ENCODE measurements at regions not wholly inside any gene's neighbourhood (a gene's known extent, or its start where the extent isn't known, plus 50 kb on each side); places are given as distances from the start of the nearest gene placed in this dataset.
A peak's percentile ranks its signal among the peaks of the same experiment; 100 is the strongest.

- peak overlapping the region; percentile 48 for H2AFZ ChIP-seq (ENCODE audit: low read depth, low read length, severe bottlenecking)
- H3K9me3 ChIP-seq (ENCODE audit: insufficient read depth, low read length), result no peaks in the 10 kb centered on the region
- TF ChIP-seq CTCF (IDR thresholded peaks at IDR 0.05; ENCODE audit: insufficient read depth, low read length, poor library complexity, severe bottlenecking) (no peak), EZH2phosphoT487 (conservative IDR thresholded peaks at IDR 0.05; ENCODE audit: low read length) (no peak)
- peak overlapping the region; percentile 37 for H3K4me2 ChIP-seq (ENCODE audit: low read depth, low read length, poor library complexity, severe bottlenecking)
- no peak overlapping the region for H3K27ac ChIP-seq (ENCODE audit: low read depth, low read length)
- H4K20me1 ChIP-seq (ENCODE audit: low read depth, low read length), result no peaks in the 10 kb centered on the region
- H3K9ac ChIP-seq (ENCODE audit: low read length), result no peak overlapping the region
- 0 out of 2 replicates have a peak, but pooled peaks cover 8% of the 10 kb centered on the region for H3F3A ChIP-seq (ENCODE audit: insufficient read depth)
- H3K36me3 ChIP-seq (ENCODE audit: low read length), result no peaks in the 10 kb centered on the region
- H3K4me3 ChIP-seq (ENCODE audit: insufficient read depth, low read length, poor library complexity, severe bottlenecking), result no peak overlapping the region
- H3K79me2 ChIP-seq (ENCODE audit: insufficient read depth, low read length), result no peaks in the 10 kb centered on the region
- H3K9me2 ChIP-seq (replicated peaks; ENCODE audit: insufficient read depth, low read length), result no peaks in the 10 kb centered on the region
- H3K27me3 ChIP-seq (ENCODE audit: low read length), result no peaks in the 10 kb centered on the region
Measured at GRCh38 chrX:42616981-42617380, 161.0 kb downstream of the PPP1R2C start.

- no peaks in the 10 kb centered on the region for H4K20me1 ChIP-seq (ENCODE audit: low read depth, low read length)
- H3K4me3 ChIP-seq (ENCODE audit: insufficient read depth, low read length, poor library complexity, severe bottlenecking), result no peak overlapping the region
- H2AFZ ChIP-seq (ENCODE audit: low read depth, low read length, severe bottlenecking), result peak overlapping the region; percentile 39
- 0 out of 2 replicates have a peak, but pooled peaks cover 8% of the 10 kb centered on the region for H3F3A ChIP-seq (ENCODE audit: insufficient read depth)
- TF ChIP-seq CTCF (IDR thresholded peaks at IDR 0.05; ENCODE audit: insufficient read depth, low read length, poor library complexity, severe bottlenecking), result peak; percentile 28
- no peak for TF ChIP-seq EZH2phosphoT487 (conservative IDR thresholded peaks at IDR 0.05; ENCODE audit: low read length)
- H3K9me3 ChIP-seq (ENCODE audit: insufficient read depth, low read length), result no peaks in the 10 kb centered on the region
- no peaks in the 10 kb centered on the region for H3K9me2 ChIP-seq (replicated peaks; ENCODE audit: insufficient read depth, low read length)
- H3K4me2 ChIP-seq (ENCODE audit: low read depth, low read length, poor library complexity, severe bottlenecking), result no peak overlapping the region
- H3K27me3 ChIP-seq (ENCODE audit: low read length), result no peaks in the 10 kb centered on the region
- no peaks in the 10 kb centered on the region for H3K79me2 ChIP-seq (ENCODE audit: insufficient read depth, low read length)
- no peak overlapping the region for H3K9ac ChIP-seq (ENCODE audit: low read length)
- no peaks in the 10 kb centered on the region for H3K36me3 ChIP-seq (ENCODE audit: low read length)
- no peak overlapping the region for H3K27ac ChIP-seq (ENCODE audit: low read depth, low read length)
Measured at GRCh38 chrX:42615161-42615563, 162.8 kb downstream of the PPP1R2C start.

GRCh38 chrX:42606591-42606990, 171.4 kb downstream of the PPP1R2C start:
- no peak overlapping the region for H3K9ac ChIP-seq (ENCODE audit: low read length)
- no peak overlapping the region for H2AFZ ChIP-seq (ENCODE audit: low read depth, low read length, severe bottlenecking)
- H3K9me2 ChIP-seq (replicated peaks; ENCODE audit: insufficient read depth, low read length), result no peaks in the 10 kb centered on the region
- H3K27me3 ChIP-seq (ENCODE audit: low read length), result no peaks in the 10 kb centered on the region
- no peaks in the 10 kb centered on the region for H3K9me3 ChIP-seq (ENCODE audit: insufficient read depth, low read length)
- no peaks in the 10 kb centered on the region for H4K20me1 ChIP-seq (ENCODE audit: low read depth, low read length)
- H3K4me3 ChIP-seq (ENCODE audit: insufficient read depth, low read length, poor library complexity, severe bottlenecking), result no peak overlapping the region
- TF ChIP-seq CTCF (IDR thresholded peaks at IDR 0.05; ENCODE audit: insufficient read depth, low read length, poor library complexity, severe bottlenecking), result no peak
- TF ChIP-seq EZH2phosphoT487 (conservative IDR thresholded peaks at IDR 0.05; ENCODE audit: low read length), result no peak
- no peak overlapping the region for H3K27ac ChIP-seq (ENCODE audit: low read depth, low read length)
- H3K79me2 ChIP-seq (ENCODE audit: insufficient read depth, low read length), result no peaks in the 10 kb centered on the region
- H3K36me3 ChIP-seq (ENCODE audit: low read length), result no peaks in the 10 kb centered on the region
- H3K4me2 ChIP-seq (ENCODE audit: low read depth, low read length, poor library complexity, severe bottlenecking), result no peak overlapping the region
- no peaks in the 10 kb centered on the region for H3F3A ChIP-seq (ENCODE audit: insufficient read depth)

Data from SU-DHL-6 (cell line).